G401.6 (cell line): ENCODE measurements at regions not wholly inside any gene's neighbourhood (a gene's known extent, or its start where the extent isn't known, plus 50 kb on each side); places are given as distances from the start of the nearest gene placed in this dataset.
A peak's percentile ranks its signal among the peaks of the same experiment; 100 is the strongest.
"Not testable (repeated sequence)": the region's sequence is repeated elsewhere in the genome, so short reads cannot be mapped to it uniquely, and the experiment has no call there.

ENCODE experiments used
- FAIRE-seq: peaks from 2 replicates; lab custom pipeline; 2012; peaks lifted over from hg19 to GRCh38; lab: Jason Lieb, UNC

- no peak for FAIRE-seq
Measured at GRCh38 chr3:159732172-159733111, 256.2 kb upstream of the IL12A start.

GRCh38 chr3:159733194-159733860 lies 255.3 kb upstream of the IL12A start:
- peak; percentile 100 for FAIRE-seq

GRCh38 chr3:159734681-159735080 lies 254.0 kb upstream of the IL12A start:
- no peak for FAIRE-seq

GRCh38 chr3:159739166-159739565 lies 249.5 kb upstream of the IL12A start:
- no peak for FAIRE-seq

GRCh38 chr3:159739969-159740368 lies 248.7 kb upstream of the IL12A start:
- FAIRE-seq: no peak

- no peak for FAIRE-seq
Measured at GRCh38 chr3:159741281-159741680, 247.4 kb upstream of the IL12A start.

- no peak for FAIRE-seq
Measured at GRCh38 chr3:159748425-159748824, 240.2 kb upstream of the IL12A start.

GRCh38 chr3:159749406-159749805 lies 239.2 kb upstream of the IL12A start:
- no peak for FAIRE-seq

GRCh38 chr3:159751146-159751545 lies 237.5 kb upstream of the IL12A start:
- FAIRE-seq: no peak

GRCh38 chr3:159751752-159752151 lies 236.9 kb upstream of the IL12A start:
- no peak for FAIRE-seq

GRCh38 chr3:159756279-159757207 lies 232.1 kb upstream of the IL12A start:
- not testable (repeated sequence) for FAIRE-seq

GRCh38 chr3:159757341-159758060 lies 231.1 kb upstream of the IL12A start:
- no peak for FAIRE-seq

GRCh38 chr3:159760046-159760445 lies 228.6 kb upstream of the IL12A start:
- peak; percentile 23 for FAIRE-seq

- no peak for FAIRE-seq
Measured at GRCh38 chr3:159761369-159761768, 227.3 kb upstream of the IL12A start.

- FAIRE-seq: no peak
Measured at GRCh38 chr3:159761848-159762635, 226.6 kb upstream of the IL12A start.

- no peak for FAIRE-seq
Measured at GRCh38 chr3:159763011-159763601, 225.5 kb upstream of the IL12A start.

GRCh38 chr3:159763602-159764489 lies 224.8 kb upstream of the IL12A start:
- FAIRE-seq: no peak

GRCh38 chr3:159764490-159765029 lies 224.1 kb upstream of the IL12A start:
- FAIRE-seq: no peak
